Upper lobe of left lung (tissue), 6 donors: ENCODE measurements at regions not wholly inside any gene's neighbourhood (a gene's known extent, or its start where the extent isn't known, plus 50 kb on each side); places are given as distances from the start of the nearest gene placed in this dataset.

Source experiments
- ATAC-seq, 2 donors: fragments of 200-7000 bp; cut with Tn5 transposase; one replicate each; pipeline ENCODE4 v1.9.1; 2022; ENCODE audit warnings: mild to moderate bottlenecking in 2 of 2, moderate library complexity in 2 of 2; ENCODE audit not compliant: low FRiP score in 2 of 2
- DNase-seq, 2 donors: peaks; one replicate each; pipeline ENCODE4 v3.0.0-alpha.2; 2019 to 2020
- H3K27ac ChIP-seq, 4 donors: fragments of 200-600 bp; sonication (generic); one replicate each; pipeline ENCODE4 v1.5.1; 2016 to 2019
- H3K27me3 ChIP-seq, 4 donors: fragments of 200-600 bp; sonication (generic); one replicate each; pipeline ENCODE4 v1.5.1; 2017 to 2019
- H3K36me3 ChIP-seq, 4 donors: fragments of 200-600 bp; sonication (generic); one replicate each; pipeline ENCODE4 v1.5.1; 2016 to 2019
- H3K4me1 ChIP-seq, 4 donors: fragments of 200-600 bp; sonication (generic); one replicate each; pipeline ENCODE4 v1.5.1; 2018 to 2019
- H3K4me3 ChIP-seq, 4 donors: fragments of 200-600 bp; sonication (generic); one replicate each; pipeline ENCODE4 v1.5.1; 2017 to 2019; ENCODE audit warnings: mild to moderate bottlenecking in 2 of 4, moderate library complexity in 1 of 4
- H3K9me3 ChIP-seq, 4 donors: fragments of 200-600 bp; sonication (generic); one replicate each; pipeline ENCODE4 v1.5.1; 2018 to 2019
- EP300 ChIP-seq, 4 donors: sonication (generic); formaldehyde crosslinking; IDR thresholded peaks; one replicate each; pipeline ENCODE4 v1.5.1; 2017; ENCODE audit warnings: antibody characterized with exemption in 4 of 4, control low read depth in 2 of 4
- POLR2A ChIP-seq, 4 donors: fragments of 450-650 bp; IDR thresholded peaks; one replicate each; pipeline ENCODE4 v1.5.1; 2016 to 2017; ENCODE audit warnings: antibody characterized with exemption in 4 of 4, mild to moderate bottlenecking in 2 of 4
- POLR2AphosphoS5 ChIP-seq, 2 donors: sonication (generic); formaldehyde crosslinking; IDR thresholded peaks; one replicate each; pipeline ENCODE4 v1.5.1; 2017; ENCODE audit warnings: antibody characterized with exemption in 2 of 2
- WGBS, 2 donors: methylation state at CpG; one replicate each; pipeline ENCODE4 v1.1.5; 2017 to 2018; 5-methylcytosine and 5-hydroxymethylcytosine counted together
- TF ChIP-seq, protein P1 (sequence below), 6 experiments: fragments of 450-650 bp in 4 of 6; fragments of 200-600 bp in 2 of 6; sonication (generic) in 2 of 6; IDR thresholded peaks; one replicate each; pipeline ENCODE4 v1.5.1; 2016 to 2019; ENCODE audit warnings: antibody characterized with exemption in 6 of 6
- donor health status: DM: no; HTN: no; CAD: no; lungs with moderate emphysema.
- donor health status: DM: no; HTN: yes; CAD: no; lungs with severe emphysema.

DNA sequence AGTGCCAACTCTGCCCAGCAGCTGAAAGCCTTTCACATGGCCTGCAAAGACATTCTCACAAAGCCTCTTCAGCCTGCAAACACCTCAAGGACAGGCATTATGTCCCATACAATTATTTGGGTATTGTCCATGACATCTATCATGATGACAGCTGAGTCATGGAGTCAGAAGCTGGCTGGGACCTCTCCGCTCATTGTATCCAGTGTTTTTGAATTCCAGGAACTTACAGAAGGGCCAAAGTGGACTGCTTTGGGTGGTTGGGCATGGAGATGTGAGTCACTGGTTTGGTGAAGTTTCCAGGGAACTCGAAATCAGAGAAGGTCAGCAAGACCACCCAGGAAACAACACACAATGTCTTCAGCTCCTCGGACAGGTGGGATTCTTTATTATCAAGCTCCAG, 188.6 kb upstream of the CCL2 start:
- DNase-seq, result no peak
- Histone ChIP-seq H3K36me3 (no peaks in the 10 kb centered on the region), H3K4me3 (no peak overlapping the region), H3K27me3 (no peaks in the 10 kb centered on the region), H3K4me1 (no peaks in the 10 kb centered on the region), H3K9me3 (no peaks in the 10 kb centered on the region), H3K27ac (no peak overlapping the region)
- TF ChIP-seq POLR2A (IDR thresholded peaks at IDR 0.05) (no peak), EP300 (IDR thresholded peaks at IDR 0.05) (no peak), POLR2AphosphoS5 (IDR thresholded peaks at IDR 0.05) (no peak)
- TF ChIP-seq, protein P1, sequence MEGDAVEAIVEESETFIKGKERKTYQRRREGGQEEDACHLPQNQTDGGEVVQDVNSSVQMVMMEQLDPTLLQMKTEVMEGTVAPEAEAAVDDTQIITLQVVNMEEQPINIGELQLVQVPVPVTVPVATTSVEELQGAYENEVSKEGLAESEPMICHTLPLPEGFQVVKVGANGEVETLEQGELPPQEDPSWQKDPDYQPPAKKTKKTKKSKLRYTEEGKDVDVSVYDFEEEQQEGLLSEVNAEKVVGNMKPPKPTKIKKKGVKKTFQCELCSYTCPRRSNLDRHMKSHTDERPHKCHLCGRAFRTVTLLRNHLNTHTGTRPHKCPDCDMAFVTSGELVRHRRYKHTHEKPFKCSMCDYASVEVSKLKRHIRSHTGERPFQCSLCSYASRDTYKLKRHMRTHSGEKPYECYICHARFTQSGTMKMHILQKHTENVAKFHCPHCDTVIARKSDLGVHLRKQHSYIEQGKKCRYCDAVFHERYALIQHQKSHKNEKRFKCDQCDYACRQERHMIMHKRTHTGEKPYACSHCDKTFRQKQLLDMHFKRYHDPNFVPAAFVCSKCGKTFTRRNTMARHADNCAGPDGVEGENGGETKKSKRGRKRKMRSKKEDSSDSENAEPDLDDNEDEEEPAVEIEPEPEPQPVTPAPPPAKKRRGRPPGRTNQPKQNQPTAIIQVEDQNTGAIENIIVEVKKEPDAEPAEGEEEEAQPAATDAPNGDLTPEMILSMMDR (IDR thresholded peaks at IDR 0.05), result no peak
- no peak for ATAC-seq
- 69 to 97% methylated on average over 3 of the region's 3 CpGs for WGBS, 2 donors

DNA sequence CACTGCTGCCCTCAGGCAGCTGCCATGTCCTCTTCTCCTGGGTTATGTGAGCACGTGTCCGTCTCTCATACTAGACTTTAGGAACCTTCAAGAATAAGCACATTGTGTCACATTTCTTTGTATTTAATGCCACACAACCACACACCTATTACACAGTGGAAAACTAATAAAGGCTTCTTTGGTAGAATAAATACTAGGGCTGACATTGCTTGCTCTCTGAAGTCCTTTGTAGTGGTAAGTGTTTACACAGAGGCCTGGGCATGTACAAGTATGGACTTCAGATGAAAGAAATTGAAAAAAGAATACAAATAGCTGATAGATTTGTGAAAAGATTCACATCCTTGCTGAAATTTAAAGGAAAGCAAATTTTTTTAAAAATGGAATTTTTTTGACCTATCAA, 188.1 kb upstream of the CCL2 start:
- no peak overlapping the region for H3K27ac ChIP-seq
- no peaks in the 10 kb centered on the region for H3K36me3 ChIP-seq
- TF ChIP-seq POLR2A (IDR thresholded peaks at IDR 0.05), result no peak
- no peak for TF ChIP-seq EP300 (IDR thresholded peaks at IDR 0.05)
- TF ChIP-seq POLR2AphosphoS5 (IDR thresholded peaks at IDR 0.05), result no peak
- TF ChIP-seq, protein P1 (IDR thresholded peaks at IDR 0.05), result no peak
- no peaks in the 10 kb centered on the region for H3K27me3 ChIP-seq
- ATAC-seq (peak in 1 of 2 donors; percentile 55), DNase-seq (no peak)
- H3K4me1 ChIP-seq, result no peaks in the 10 kb centered on the region
- no peak overlapping the region for H3K4me3 ChIP-seq
- no peaks in the 10 kb centered on the region for H3K9me3 ChIP-seq
- 84% methylated on average over 2 of the region's 2 CpGs for WGBS, 2 donors

DNA sequence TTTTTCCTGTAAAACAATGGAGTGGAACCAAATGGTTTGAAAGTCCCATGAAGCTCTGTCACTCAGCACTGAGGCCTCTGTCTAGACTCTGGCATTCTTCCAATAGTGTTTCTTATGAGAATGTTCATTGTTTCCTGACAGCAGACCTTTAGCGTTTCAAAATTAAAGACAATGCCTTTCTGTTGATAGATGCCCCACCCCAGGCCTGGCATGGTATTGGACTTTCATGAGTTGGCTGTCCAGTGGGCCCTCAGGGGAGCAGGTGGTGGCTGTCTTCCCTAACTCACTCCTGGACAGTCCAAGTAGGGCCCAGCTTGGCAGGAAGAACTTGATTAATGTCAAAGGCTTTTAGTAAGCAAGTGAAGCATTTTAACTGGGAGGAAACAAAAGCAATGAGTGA, 186.5 kb upstream of the CCL2 start:
- DNase-seq, result no peak
- no peak for ATAC-seq
- 30 to 33% methylated on average over 1 of the region's 1 CpG for WGBS, 2 donors
- Histone ChIP-seq H3K36me3 (no peaks in the 10 kb centered on the region), H3K9me3 (no peaks in the 10 kb centered on the region), H3K4me3 (no peak overlapping the region), H3K4me1 (no peaks in the 10 kb centered on the region), H3K27me3 (no peaks in the 10 kb centered on the region), H3K27ac (no peak overlapping the region)
- TF ChIP-seq POLR2A (IDR thresholded peaks at IDR 0.05), result no peak

DNA sequence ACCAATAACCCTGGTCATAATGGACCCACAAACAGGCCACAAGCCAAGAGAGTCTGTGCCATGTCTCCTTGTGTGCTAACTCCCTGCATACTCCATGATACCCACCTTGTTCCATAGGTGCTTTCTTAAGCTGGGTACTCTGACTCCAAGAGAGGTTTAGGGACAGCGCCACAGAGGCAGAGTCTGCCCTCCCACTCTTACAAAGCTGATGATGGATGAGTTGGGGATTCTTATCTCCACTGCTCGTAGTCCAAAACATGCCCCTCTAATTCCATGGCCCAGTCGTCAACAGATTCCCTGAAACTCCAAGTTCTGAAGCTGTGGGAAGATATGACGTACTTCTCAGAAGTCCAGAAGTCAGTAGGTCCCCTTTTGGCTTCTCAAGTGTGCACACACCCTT, 184.4 kb upstream of the CCL2 start:
- no peaks in the 10 kb centered on the region for H3K4me1 ChIP-seq
- no peak overlapping the region for H3K27ac ChIP-seq
- 43 to 83% methylated on average over 3 to 4 of the region's 4 CpGs for WGBS, 2 donors
- no peak overlapping the region for H3K4me3 ChIP-seq
- no peaks in the 10 kb centered on the region for H3K9me3 ChIP-seq
- ATAC-seq (no peak), DNase-seq (no peak)
- no peaks in the 10 kb centered on the region for H3K27me3 ChIP-seq
- H3K36me3 ChIP-seq, result no peaks in the 10 kb centered on the region
- no peak for TF ChIP-seq POLR2A (IDR thresholded peaks at IDR 0.05)
- no peak for TF ChIP-seq POLR2AphosphoS5 (IDR thresholded peaks at IDR 0.05)
- no peak for TF ChIP-seq EP300 (IDR thresholded peaks at IDR 0.05)
- TF ChIP-seq, protein P1 (IDR thresholded peaks at IDR 0.05), result no peak

DNA sequence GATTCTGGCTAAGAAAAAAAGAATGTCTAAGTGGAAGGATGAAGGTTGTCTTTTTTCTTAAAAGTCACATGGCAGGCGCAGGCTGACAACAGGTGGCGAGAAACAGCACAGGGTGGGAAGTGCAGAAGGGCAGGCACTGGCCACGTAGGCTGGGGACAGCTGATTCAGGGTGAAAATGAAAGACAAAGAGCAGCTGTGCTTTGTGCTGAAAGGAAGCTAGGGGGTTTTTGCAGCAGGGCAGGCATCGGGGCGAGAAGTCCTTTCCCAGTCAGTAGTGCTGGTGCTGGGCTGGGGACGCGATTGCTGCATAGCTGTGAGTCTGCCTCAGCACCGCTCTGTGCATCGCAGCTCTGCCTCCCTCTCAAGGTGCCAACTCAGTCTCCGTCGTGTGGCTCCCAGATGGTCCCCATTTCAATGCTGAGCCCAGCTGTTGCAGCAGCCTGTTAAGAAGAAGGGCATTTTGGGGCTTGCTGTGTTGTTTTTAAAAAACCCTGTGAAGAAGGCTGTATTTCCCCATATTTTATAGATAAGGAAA, 183.1 kb upstream of the CCL2 start:
- Histone ChIP-seq H3K27me3 (no peaks in the 10 kb centered on the region), H3K27ac (no peak overlapping the region), H3K4me3 (no peak overlapping the region), H3K9me3 (no peaks in the 10 kb centered on the region), H3K4me1 (no peaks in the 10 kb centered on the region), H3K36me3 (no peaks in the 10 kb centered on the region)
- ATAC-seq, result no peak
- peak in 1 of 2 donors; percentile 15 for DNase-seq
- 72 to 84% methylated on average over 11 of the region's 11 CpGs for WGBS, 2 donors
- TF ChIP-seq, protein P1 (IDR thresholded peaks at IDR 0.05), result no peak
- TF ChIP-seq POLR2AphosphoS5 (IDR thresholded peaks at IDR 0.05) (no peak), EP300 (IDR thresholded peaks at IDR 0.05) (no peak), POLR2A (IDR thresholded peaks at IDR 0.05) (no peak)
